ENCODE measurements at regions not wholly inside any gene's neighbourhood (a gene's known extent, or its start where the extent isn't known, plus 50 kb on each side); places are given as distances from the start of the nearest gene placed in this dataset.

GRCh38 chr14:97178781-97179180, 381.6 kb downstream of the VRK1 start:
- Mint-ChIP-seq H3K27me3 (peaks cover 3% of the 10 kb centered on the region), H3K36me3 (no peaks in the 10 kb centered on the region), H3K9me3 (peaks cover 0 to 2% (median 0%) of the 10 kb centered on the region in 3 donors), H3K4me1 (peaks cover 0 to 20% (median 7%) of the 10 kb centered on the region in 3 donors), H3K27ac (peak overlapping the region in 1 of 3 donors; percentile 9), H3K4me3 (peak overlapping the region in 1 of 4 donors; percentile 67)

DNA sequence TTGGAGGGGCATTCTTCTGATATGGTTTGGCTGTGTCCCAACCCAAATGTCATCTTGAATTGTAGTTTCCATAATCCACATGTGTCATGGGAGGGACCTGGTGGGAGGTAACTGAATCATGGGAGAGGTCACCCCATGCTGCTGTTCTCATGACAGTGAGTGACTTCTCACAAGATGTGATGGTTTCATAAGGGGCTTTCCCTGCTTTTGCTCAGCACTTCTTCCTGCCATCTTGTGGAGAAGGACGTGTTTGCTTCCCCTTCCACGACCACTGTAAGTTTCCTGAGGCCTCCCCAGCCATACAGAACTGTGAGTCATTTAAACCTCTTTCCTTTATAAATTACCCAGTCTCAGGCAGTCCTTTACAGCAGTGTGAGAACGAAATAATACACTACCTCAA, 382.4 kb downstream of the VRK1 start:
- Mint-ChIP-seq H3K4me3 (no peak overlapping the region), H3K27ac (peak overlapping the region in 2 of 3 donors; percentile 9 to 61), H3K9me3 (peaks cover 0 to 2% (median 0%) of the 10 kb centered on the region in 3 donors)

GRCh38 chr14:97180304-97181200, 383.4 kb downstream of the VRK1 start:
- H3K4me3 Mint-ChIP-seq, result no peak overlapping the region
- no peak overlapping the region for H3K27ac Mint-ChIP-seq
- H3K27me3 Mint-ChIP-seq, result peaks cover 2% of the 10 kb centered on the region
- peaks cover 0 to 2% (median 0%) of the 10 kb centered on the region in 3 donors for H3K9me3 Mint-ChIP-seq
- H3K4me1 Mint-ChIP-seq, result peaks cover 0 to 20% (median 7%) of the 10 kb centered on the region in 3 donors
- no peaks in the 10 kb centered on the region for H3K36me3 Mint-ChIP-seq

More for the DNA sequence above, 382.4 kb downstream of the VRK1 start:
- H3K27me3 Mint-ChIP-seq, result peaks cover 2% of the 10 kb centered on the region
- peaks cover 0 to 20% (median 7%) of the 10 kb centered on the region in 3 donors for H3K4me1 Mint-ChIP-seq
- H3K36me3 Mint-ChIP-seq, result no peaks in the 10 kb centered on the region

DNA sequence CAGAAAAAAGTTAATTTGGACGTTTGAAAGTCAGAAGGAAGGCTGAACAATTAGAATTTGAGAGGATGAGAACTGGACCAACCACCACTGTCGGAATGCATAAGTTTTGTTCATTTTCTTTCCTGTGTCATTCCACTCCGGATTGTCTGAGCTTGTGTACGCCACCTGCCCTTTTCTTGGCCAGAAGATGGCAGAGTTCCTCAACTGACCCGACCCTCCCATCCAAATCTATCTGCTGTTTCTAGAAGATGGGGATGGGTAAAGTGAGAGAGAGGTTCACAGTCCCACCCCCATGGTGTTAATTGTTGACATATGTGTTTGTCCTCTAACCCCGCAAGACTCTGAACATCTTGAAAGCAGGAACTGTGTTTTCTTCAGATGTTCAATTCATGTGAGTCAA, 388.0 kb downstream of the VRK1 start:
- H3K9me3 Mint-ChIP-seq, result peaks cover 0 to 4% (median 0%) of the 10 kb centered on the region in 3 donors
- peaks cover 0 to 4% (median 2%) of the 10 kb centered on the region in 3 donors for H3K4me1 Mint-ChIP-seq
- H3K27ac Mint-ChIP-seq, result no peak overlapping the region
- no peaks in the 10 kb centered on the region for H3K27me3 Mint-ChIP-seq
- no peak overlapping the region for H3K4me3 Mint-ChIP-seq
- no peaks in the 10 kb centered on the region for H3K36me3 Mint-ChIP-seq

DNA sequence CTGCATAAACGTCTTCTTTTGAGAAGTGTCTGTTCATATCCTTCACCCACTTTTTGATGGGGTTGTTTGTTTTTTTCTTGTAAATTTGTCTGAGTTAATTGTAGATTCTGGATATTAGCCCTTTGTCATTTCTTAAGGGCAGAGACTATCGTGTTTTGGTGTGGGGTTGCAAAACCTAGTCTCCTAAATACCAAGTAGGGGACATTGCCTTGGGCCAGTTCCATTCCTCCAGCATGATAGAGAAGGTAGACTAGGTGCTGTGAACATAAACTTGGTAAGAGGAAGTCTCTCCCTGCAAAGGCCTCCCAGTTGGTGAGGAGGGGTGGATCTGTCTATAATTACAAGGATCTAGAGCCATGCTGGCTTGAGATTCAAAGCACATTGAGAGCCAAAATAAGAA, 390.7 kb downstream of the VRK1 start:
- H3K4me3 Mint-ChIP-seq, result no peak overlapping the region
- peaks cover 3 to 11% (median 10%) of the 10 kb centered on the region in 3 donors for H3K9me3 Mint-ChIP-seq
- H3K4me1 Mint-ChIP-seq, result peaks cover 0 to 2% (median 2%) of the 10 kb centered on the region in 3 donors
- no peaks in the 10 kb centered on the region for H3K27me3 Mint-ChIP-seq
- H3K36me3 Mint-ChIP-seq, result no peaks in the 10 kb centered on the region
- no peak overlapping the region for H3K27ac Mint-ChIP-seq

DNA sequence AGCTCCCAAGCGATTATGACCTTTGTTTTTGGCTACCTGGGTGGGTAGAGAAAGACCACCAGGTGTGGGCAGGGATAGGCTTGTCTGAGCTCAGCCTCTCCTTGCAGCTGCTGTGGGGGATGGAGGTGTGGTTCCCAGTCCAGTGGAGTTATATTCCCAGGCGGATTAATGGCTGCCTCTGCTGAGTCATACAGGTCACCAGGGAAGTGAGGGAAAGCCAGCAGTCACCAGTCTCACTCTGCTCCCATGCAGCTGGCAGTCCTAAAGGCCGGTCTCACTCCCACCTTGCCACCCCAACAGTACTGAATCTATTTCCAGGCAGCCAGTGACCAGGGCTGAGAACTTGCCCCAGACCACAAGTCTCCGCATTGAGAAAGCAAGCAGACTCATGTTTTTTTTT, 399.2 kb downstream of the VRK1 start:
- Mint-ChIP-seq H3K27ac (no peak overlapping the region), H3K4me3 (no peak overlapping the region), H3K4me1 (peaks cover 0 to 2% (median 0%) of the 10 kb centered on the region in 3 donors), H3K36me3 (peaks cover 4% of the 10 kb centered on the region), H3K9me3 (peaks cover 10 to 34% (median 30%) of the 10 kb centered on the region in 3 donors), H3K27me3 (peaks cover 3% of the 10 kb centered on the region)

GRCh38 chr14:97198813-97199212, 401.6 kb downstream of the VRK1 start:
- H3K36me3 Mint-ChIP-seq, result peaks cover 4% of the 10 kb centered on the region
- peaks cover 0 to 2% (median 0%) of the 10 kb centered on the region in 3 donors for H3K4me1 Mint-ChIP-seq
- H3K9me3 Mint-ChIP-seq, result peaks cover 8 to 27% (median 22%) of the 10 kb centered on the region in 3 donors
- H3K27ac Mint-ChIP-seq, result no peak overlapping the region
- peaks cover 6% of the 10 kb centered on the region for H3K27me3 Mint-ChIP-seq
- H3K4me3 Mint-ChIP-seq, result no peak overlapping the region

GRCh38 chr14:97200245-97200644, 403.1 kb downstream of the VRK1 start:
- H3K36me3 Mint-ChIP-seq, result peaks cover 4% of the 10 kb centered on the region
- H3K27me3 Mint-ChIP-seq, result peaks cover 6% of the 10 kb centered on the region
- H3K9me3 Mint-ChIP-seq, result peaks cover 5 to 19% (median 9%) of the 10 kb centered on the region in 3 donors
- H3K4me1 Mint-ChIP-seq, result peaks cover 0 to 2% (median 0%) of the 10 kb centered on the region in 3 donors
- H3K4me3 Mint-ChIP-seq, result no peak overlapping the region
- no peak overlapping the region for H3K27ac Mint-ChIP-seq

GRCh38 chr14:97206916-97207315, 409.7 kb downstream of the VRK1 start:
- Mint-ChIP-seq H3K4me3 (no peak overlapping the region), H3K4me1 (no peaks in the 10 kb centered on the region)

DNA sequence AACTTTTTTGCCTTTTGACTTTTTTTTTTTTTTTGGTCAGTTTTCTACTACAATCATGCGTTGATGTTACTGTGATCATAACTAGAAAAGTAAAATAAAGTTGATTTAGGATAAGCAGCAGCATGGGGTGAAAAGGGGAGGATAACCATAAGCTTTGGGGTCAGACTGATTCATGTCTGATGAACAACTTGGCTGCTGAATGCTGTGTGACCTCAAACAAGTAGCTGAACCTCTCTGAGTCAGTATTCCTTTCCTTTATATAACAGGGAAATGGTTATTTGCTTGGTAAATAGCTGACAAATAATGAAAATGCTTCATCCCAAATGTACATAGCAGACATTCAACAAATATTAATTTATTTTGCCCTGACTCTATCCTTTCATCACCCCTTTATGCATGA, 413.0 kb downstream of the VRK1 start:
- Mint-ChIP-seq H3K27me3 (no peaks in the 10 kb centered on the region), H3K36me3 (no peaks in the 10 kb centered on the region), H3K9me3 (no peaks in the 10 kb centered on the region), H3K4me1 (no peaks in the 10 kb centered on the region), H3K27ac (no peak overlapping the region), H3K4me3 (no peak overlapping the region)

More at GRCh38 chr14:97206916-97207315, 409.7 kb downstream of the VRK1 start:
- H3K36me3 Mint-ChIP-seq, result no peaks in the 10 kb centered on the region
- H3K27ac Mint-ChIP-seq, result no peak overlapping the region
- peaks cover 0 to 14% (median 0%) of the 10 kb centered on the region in 3 donors for H3K9me3 Mint-ChIP-seq
- H3K27me3 Mint-ChIP-seq, result peaks cover 3% of the 10 kb centered on the region

- Mint-ChIP-seq H3K27ac (no peak overlapping the region), H3K27me3 (no peaks in the 10 kb centered on the region), H3K36me3 (no peaks in the 10 kb centered on the region), H3K4me3 (no peak overlapping the region), H3K4me1 (no peaks in the 10 kb centered on the region), H3K9me3 (no peaks in the 10 kb centered on the region)
Measured at GRCh38 chr14:97212399-97212798, 415.2 kb downstream of the VRK1 start.

DNA sequence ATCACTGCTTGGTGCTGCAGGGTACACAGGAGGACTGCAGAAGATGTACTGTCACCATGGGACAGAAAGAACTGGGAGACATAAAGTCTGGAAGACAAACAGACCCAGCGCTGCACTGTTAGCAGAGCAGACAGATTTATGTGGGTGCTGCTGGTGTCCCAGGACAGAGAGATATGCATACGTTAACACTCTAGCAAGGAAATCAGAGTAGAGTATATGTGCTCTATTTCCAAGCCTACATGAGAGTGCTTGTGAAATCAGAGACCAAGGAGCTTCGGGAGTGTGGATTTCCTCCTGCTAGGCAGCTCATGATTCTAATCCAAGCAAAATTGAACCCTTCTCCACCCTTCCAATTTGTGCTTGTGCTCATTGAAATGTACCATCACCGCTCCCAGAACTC, 416.5 kb downstream of the VRK1 start:
- Mint-ChIP-seq H3K27me3 (peaks cover 5% of the 10 kb centered on the region), H3K27ac (no peak overlapping the region)

GRCh38 chr14:97215263-97215969, 418.2 kb downstream of the VRK1 start:
- Mint-ChIP-seq H3K36me3 (peaks cover 2% of the 10 kb centered on the region), H3K27me3 (peaks cover 14% of the 10 kb centered on the region), H3K27ac (no peak overlapping the region), H3K4me1 (peaks cover 0 to 4% (median 2%) of the 10 kb centered on the region in 3 donors), H3K4me3 (no peak overlapping the region), H3K9me3 (peaks cover 0 to 2% (median 2%) of the 10 kb centered on the region in 3 donors)

More for the DNA sequence above, 416.5 kb downstream of the VRK1 start:
- Mint-ChIP-seq H3K36me3 (no peaks in the 10 kb centered on the region), H3K4me3 (no peak overlapping the region), H3K9me3 (no peaks in the 10 kb centered on the region), H3K4me1 (no peaks in the 10 kb centered on the region)

DNA sequence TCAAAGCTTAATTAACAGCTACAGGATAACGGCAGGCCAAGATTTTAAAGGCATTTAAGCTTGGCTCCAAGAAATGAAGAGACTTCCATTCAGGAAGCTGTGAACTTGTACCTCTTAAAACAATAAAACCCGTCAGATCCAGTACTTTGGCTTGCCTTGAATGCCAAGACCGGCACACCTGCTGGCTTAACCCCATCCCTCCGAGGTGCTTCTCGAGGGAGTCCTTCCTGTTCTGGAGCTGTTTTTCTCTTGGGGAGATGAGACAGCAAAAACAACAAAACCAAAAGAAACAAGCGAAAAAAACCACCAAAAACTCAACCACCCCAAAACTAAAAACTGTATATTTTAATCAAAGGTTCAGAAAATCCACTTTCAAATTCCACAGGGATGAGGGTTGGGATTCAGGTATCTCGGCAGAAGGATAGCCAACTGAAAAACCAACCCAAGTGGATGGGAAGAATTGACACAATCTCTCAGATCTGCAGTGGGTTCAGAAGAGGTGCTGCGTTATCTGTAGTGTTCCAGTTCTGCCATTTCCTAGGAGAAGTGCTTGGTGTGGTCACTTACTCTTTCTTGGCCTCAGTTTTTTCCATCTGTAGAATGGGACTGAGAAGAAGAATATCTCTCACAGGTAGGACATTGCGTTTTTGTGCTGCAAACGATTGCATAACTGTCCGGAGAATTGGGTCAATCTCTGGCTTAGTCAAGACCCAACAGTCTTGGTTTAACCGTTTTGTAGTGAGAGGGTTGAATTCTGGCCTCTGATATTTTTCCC, 420.1 kb downstream of the VRK1 start:
- Mint-ChIP-seq H3K9me3 (peaks cover 0 to 3% (median 2%) of the 10 kb centered on the region in 3 donors), H3K36me3 (peaks cover 4% of the 10 kb centered on the region), H3K4me1 (peaks cover 0 to 4% (median 2%) of the 10 kb centered on the region in 3 donors), H3K27ac (no peak overlapping the region), H3K27me3 (peaks cover 14% of the 10 kb centered on the region), H3K4me3 (no peak overlapping the region)
